Neural cell (in vitro differentiated cells): ENCODE measurements at regions not wholly inside any gene's neighbourhood (a gene's known extent, or its start where the extent isn't known, plus 50 kb on each side); places are given as distances from the start of the nearest gene placed in this dataset.

Source experiments
- H2AFZ ChIP-seq: fragments of 200-600, 300-800 bp; sonication (generic), shearing (Covaris generic); 2 replicates; pipeline ENCODE4 v1.6.0; 2014; ENCODE audit warnings: low read depth, mild to moderate bottlenecking, antibody characterized with exemption, low read length, moderate library complexity
- H3F3A ChIP-seq: fragments of 200-600 bp; shearing (Covaris generic); 2 replicates; pipeline ENCODE4 v1.6.1; 2016; ENCODE audit warnings: mild to moderate bottlenecking, moderate library complexity, mixed read lengths, antibody characterized with exemption, low read length; ENCODE audit not compliant: insufficient read depth, poor library complexity, severe bottlenecking
- H3K27ac ChIP-seq: fragments of 200-600, 300-800 bp; sonication (generic), shearing (Covaris generic); 2 replicates; pipeline ENCODE4 v1.5.1; 2014; ENCODE audit warnings: mild to moderate bottlenecking, low read length, moderate library complexity
- H3K27me3 ChIP-seq: fragments of 300-800, 200-600 bp; sonication (generic), shearing (Covaris generic); 2 replicates; pipeline ENCODE4 v1.6.0; 2014; ENCODE audit warnings: mild to moderate bottlenecking, low read depth, low read length, moderate library complexity; ENCODE audit not compliant: insufficient read depth
- H3K36me3 ChIP-seq: fragments of 300-800, 200-600 bp; sonication (generic), shearing (Covaris generic); 2 replicates; pipeline ENCODE4 v1.5.1; 2014; ENCODE audit warnings: mild to moderate bottlenecking, antibody characterized with exemption, low read length, moderate library complexity; ENCODE audit not compliant: insufficient read depth
- H3K4me2 ChIP-seq: fragments of 300-800, 200-600 bp; sonication (generic), shearing (Covaris generic); 2 replicates; pipeline ENCODE4 v1.6.0; 2014; ENCODE audit warnings: mild to moderate bottlenecking, low read length
- H3K4me3 ChIP-seq: fragments of 300-800, 200-600 bp; sonication (generic), shearing (Covaris generic); 2 replicates; pipeline ENCODE4 v1.5.1; 2014; ENCODE audit warnings: mild to moderate bottlenecking, low read length, moderate library complexity
- H3K79me2 ChIP-seq: fragments of 200-600 bp; shearing (Covaris generic); replicated peaks from 2 replicates; pipeline ENCODE4 v1.6.0; 2014; ENCODE audit warnings: mild to moderate bottlenecking, low read length, moderate library complexity; ENCODE audit not compliant: insufficient read depth
- H3K9ac ChIP-seq: fragments of 300-800, 200-600 bp; sonication (generic), shearing (Covaris generic); 2 replicates; pipeline ENCODE4 v1.6.1; 2016; ENCODE audit warnings: mild to moderate bottlenecking, low read length, mixed read lengths
- H3K9me2 ChIP-seq: fragments of 200-600 bp; shearing (Covaris generic); 2 replicates; pipeline ENCODE4 v1.6.1; 2016; ENCODE audit warnings: mild to moderate bottlenecking, low read length, mixed read lengths; ENCODE audit not compliant: insufficient read depth
- H3K9me3 ChIP-seq: fragments of 200-600, 300-800 bp; sonication (generic), shearing (Covaris generic); 2 replicates; pipeline ENCODE4 v1.6.1; 2016; ENCODE audit warnings: mild to moderate bottlenecking, mixed run types, low read length, moderate library complexity, mixed read lengths
- H4K20me1 ChIP-seq: fragments of 200-600 bp; shearing (Covaris generic); 2 replicates; pipeline ENCODE4 v1.6.1; 2016; ENCODE audit warnings: mild to moderate bottlenecking, mixed run types; ENCODE audit not compliant: insufficient read depth
- CTCF ChIP-seq: fragments of 450-650 bp; IDR thresholded peaks from 2 replicates; pipeline ENCODE4 v1.5.1; 2014; ENCODE audit warnings: antibody characterized with exemption, mild to moderate bottlenecking, moderate library complexity; ENCODE audit not compliant: poor library complexity, severe bottlenecking
- EP300 ChIP-seq: fragments of 450-650 bp; conservative IDR thresholded peaks from 2 replicates; pipeline ENCODE4 v1.6.1; 2014; ENCODE audit warnings: antibody characterized with exemption, mild to moderate bottlenecking, moderate library complexity; ENCODE audit not compliant: poor library complexity, severe bottlenecking
- EZH2 ChIP-seq: fragments of 200-600, 300-800 bp; shearing (Covaris generic), sonication (generic); IDR thresholded peaks from 2 replicates; pipeline ENCODE4 v1.6.1; 2014; ENCODE audit warnings: antibody characterized with exemption, low read length, borderline replicate concordance, mild to moderate bottlenecking; ENCODE audit not compliant: insufficient read depth, poor library complexity, severe bottlenecking
- MXI1 ChIP-seq: fragments of 450-650 bp; conservative IDR thresholded peaks from 2 replicates; pipeline ENCODE4 v1.6.1; 2014; ENCODE audit warnings: antibody characterized with exemption, mild to moderate bottlenecking; ENCODE audit not compliant: poor library complexity, severe bottlenecking
- POLR2AphosphoS5 ChIP-seq: IDR thresholded peaks from 2 replicates; pipeline ENCODE4 v1.6.1; 2012
- RAD21 ChIP-seq: fragments of 450-650 bp; conservative IDR thresholded peaks from 2 replicates; pipeline ENCODE4 v1.6.1; 2014; ENCODE audit warnings: antibody characterized with exemption, mild to moderate bottlenecking, moderate library complexity
- REST ChIP-seq: IDR thresholded peaks from 2 replicates; pipeline ENCODE4 v1.6.1; 2012; ENCODE audit warnings: borderline replicate concordance
- SMC3 ChIP-seq: fragments of 450-650 bp; conservative IDR thresholded peaks from 2 replicates; pipeline ENCODE4 v1.6.1; 2014; ENCODE audit warnings: antibody characterized with exemption, mild to moderate bottlenecking, moderate library complexity; ENCODE audit not compliant: poor library complexity
- TAF1 ChIP-seq: IDR thresholded peaks from 2 replicates; pipeline ENCODE4 v1.6.1; 2012; ENCODE audit warnings: low read depth

DNA sequence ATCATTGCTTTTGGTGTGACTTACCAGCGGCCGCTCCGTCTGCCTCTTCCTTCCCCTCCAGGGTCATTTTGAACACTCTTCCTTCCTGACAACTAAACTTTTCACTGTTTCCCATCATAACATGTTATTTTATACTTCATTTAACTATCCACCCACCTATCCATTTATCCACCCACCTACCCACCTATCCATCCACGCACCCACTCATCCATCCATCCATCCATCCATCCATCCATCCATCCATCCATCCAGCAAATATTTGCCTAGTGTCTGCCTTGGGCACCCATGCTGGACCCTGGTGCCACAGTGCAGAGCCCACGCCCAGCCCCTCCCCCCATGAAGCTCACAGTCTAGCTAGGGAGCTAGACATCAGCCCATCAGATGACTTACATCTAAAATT, 254.9 kb downstream of the TLE3 start:
- TF ChIP-seq CTCF (no peak), POLR2AphosphoS5 (no peak), EP300 (no peak)
- Histone ChIP-seq H2AFZ (no peak overlapping the region), H3K4me3 (no peak overlapping the region), H3K27ac (no peak overlapping the region), H3K27me3 (no peaks in the 10 kb centered on the region), H3K4me2 (no peak overlapping the region), H3K36me3 (no peaks in the 10 kb centered on the region), H3F3A (no peaks in the 10 kb centered on the region), H3K9me3 (no peaks in the 10 kb centered on the region), H4K20me1 (no peaks in the 10 kb centered on the region), H3K9ac (no peak overlapping the region), H3K9me2 (no peaks in the 10 kb centered on the region), H3K79me2 (no peaks in the 10 kb centered on the region)

DNA sequence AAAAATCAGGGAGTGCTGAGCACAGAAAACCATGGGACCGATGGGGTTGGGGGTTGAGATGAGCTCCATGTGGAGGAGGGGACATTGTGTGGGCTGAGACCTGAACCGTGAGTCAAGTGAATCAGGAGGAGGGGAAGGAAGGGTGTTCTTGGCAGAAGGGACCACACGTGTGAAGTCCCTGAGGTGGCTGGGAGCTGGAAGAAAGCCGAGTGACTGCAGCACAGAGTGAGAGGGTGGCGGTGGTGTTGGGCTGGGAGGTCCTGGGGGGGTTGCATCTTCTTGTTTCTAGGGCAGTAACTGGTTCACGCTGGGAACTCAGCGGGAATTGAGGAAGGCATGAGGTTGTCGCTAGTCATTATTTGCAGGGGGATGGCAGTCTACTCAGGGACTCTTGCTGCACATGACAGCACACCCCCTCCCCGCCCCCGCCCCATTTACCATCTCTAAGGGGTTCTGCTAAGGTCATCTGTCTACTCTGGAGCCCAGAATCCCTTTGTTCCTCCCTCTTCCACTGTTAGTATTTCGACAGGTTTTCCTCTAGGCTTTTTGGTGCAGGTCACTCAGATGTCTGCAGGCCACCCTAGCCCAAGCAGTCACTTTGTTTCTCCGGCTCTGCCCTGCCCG, 254.3 kb downstream of the TLE3 start:
- no peak overlapping the region for H3K27ac ChIP-seq
- no peak overlapping the region for H3K4me2 ChIP-seq
- TF ChIP-seq EP300 (no peak), POLR2AphosphoS5 (no peak), TAF1 (no peak), MXI1 (no peak), SMC3 (no peak), RAD21 (no peak), REST (no peak), CTCF (no peak), EZH2 (no peak)
- H3K9me3 ChIP-seq: no peaks in the 10 kb centered on the region
- H4K20me1 ChIP-seq: no peaks in the 10 kb centered on the region
- no peaks in the 10 kb centered on the region for H3K79me2 ChIP-seq
- no peak overlapping the region for H3K9ac ChIP-seq
- no peak overlapping the region for H3K4me3 ChIP-seq
- H3K36me3 ChIP-seq: no peaks in the 10 kb centered on the region
- H3F3A ChIP-seq: no peaks in the 10 kb centered on the region
- no peak overlapping the region for H2AFZ ChIP-seq
- no peaks in the 10 kb centered on the region for H3K27me3 ChIP-seq
- H3K9me2 ChIP-seq: no peaks in the 10 kb centered on the region
